HCT116 (cell line): ENCODE measurements at regions not wholly inside any gene's neighbourhood (a gene's known extent, or its start where the extent isn't known, plus 50 kb on each side); places are given as distances from the start of the nearest gene placed in this dataset.

ENCODE experiments used
- EZH2 ChIP-seq: fragments of 200-600 bp; sonication (generic); IDR thresholded peaks from 2 replicates; pipeline ENCODE4 v1.6.1; 2017; ENCODE audit warnings: antibody characterized with exemption, mixed run types
- EZH2phosphoT487 ChIP-seq: fragments of 200-600 bp; IDR thresholded peaks from 2 replicates; pipeline ENCODE4 v1.6.1; 2018; ENCODE audit warnings: antibody characterized with exemption, borderline replicate concordance
- FOSL1 ChIP-seq: IDR thresholded peaks from 2 replicates; pipeline ENCODE4 v1.6.1; 2012; ENCODE audit warnings: low read depth
- JUND ChIP-seq: IDR thresholded peaks from 2 replicates; pipeline ENCODE4 v1.6.1; 2012
- POLR2A ChIP-seq: IDR thresholded peaks from 2 replicates; pipeline ENCODE4 v1.7.0; 2011; ENCODE audit warnings: borderline replicate concordance; ENCODE audit not compliant: insufficient read depth, insufficient read length; ENCODE audit errors: extremely low read depth
- POLR2AphosphoS5 ChIP-seq: IDR thresholded peaks from 2 replicates; pipeline ENCODE4 v1.6.1; 2011; ENCODE audit warnings: mild to moderate bottlenecking, low read depth, low read length, moderate library complexity
- SIN3A ChIP-seq: IDR thresholded peaks from 2 replicates; pipeline ENCODE4 v1.6.1; 2012; ENCODE audit warnings: low read depth
- SP1 ChIP-seq: IDR thresholded peaks from 2 replicates; pipeline ENCODE4 v1.6.1; 2012; ENCODE audit warnings: low read depth
- SRF ChIP-seq: IDR thresholded peaks from 2 replicates; pipeline ENCODE4 v1.6.1; 2012; ENCODE audit warnings: low read depth
- YY1 ChIP-seq: IDR thresholded peaks from 2 replicates; pipeline ENCODE4 v1.6.1; 2011; ENCODE audit warnings: low read length, low read depth, moderate library complexity, mild to moderate bottlenecking; ENCODE audit not compliant: insufficient replicate concordance; ENCODE audit errors: extremely low read depth
- ZFX ChIP-seq: fragments of 450-650 bp; IDR thresholded peaks from 2 replicates; pipeline ENCODE4 v1.6.1; 2017
- ZNF274 ChIP-seq: fragments of 200-500 bp; sonication (Bioruptor generic); IDR thresholded peaks from 2 replicates; pipeline ENCODE4 v1.6.1; 2014; ENCODE audit warnings: mild to moderate bottlenecking, low read depth, low read length, inconsistent platforms
- TF ChIP-seq, protein P1 (sequence below), 3 experiments: fragments of 200-600 bp in 1 of 3; sonication (generic) in 1 of 3; IDR thresholded peaks in 2 of 3; conservative IDR thresholded peaks in 1 of 3; 2 replicates each; pipeline ENCODE4 v1.5.1; 2012 to 2017; ENCODE audit warnings: low read depth in 2 of 3, low read length in 2 of 3, antibody characterized with exemption in 1 of 3, borderline replicate concordance in 1 of 3, control low read depth in 1 of 3, mild to moderate bottlenecking in 1 of 3, mixed read lengths in 1 of 3, mixed run types in 1 of 3, moderate library complexity in 1 of 3; ENCODE audit not compliant: insufficient read depth in 1 of 3
- TF ChIP-seq, protein P2 (sequence below): IDR thresholded peaks from 2 replicates; pipeline ENCODE4 v1.6.1; 2012

DNA sequence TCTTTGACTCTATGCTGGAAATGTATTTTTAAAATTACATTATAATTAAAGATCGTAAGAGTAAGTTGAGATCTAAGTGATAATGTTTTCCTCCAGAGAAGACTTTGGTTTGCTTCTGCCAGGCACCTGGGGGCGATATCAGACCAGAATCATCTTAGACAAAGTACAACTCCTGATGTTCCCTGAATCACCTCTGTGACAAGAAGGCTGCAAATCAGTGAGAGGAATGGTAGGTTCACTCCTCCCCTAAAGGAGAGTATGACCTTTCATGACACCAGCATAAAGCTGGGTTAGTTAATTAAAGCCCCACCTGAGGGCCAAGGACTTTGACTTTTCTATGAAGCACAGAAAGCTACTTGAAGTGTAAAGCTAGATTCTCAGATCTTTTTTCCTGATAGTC lies 114.4 kb upstream of the DTNA start:
- no peak for TF ChIP-seq SRF
- TF ChIP-seq SIN3A: no peak
- no peak for TF ChIP-seq YY1
- TF ChIP-seq ZNF274: no peak
- no peak for TF ChIP-seq POLR2AphosphoS5
- TF ChIP-seq JUND: no peak
- TF ChIP-seq, protein P1, sequence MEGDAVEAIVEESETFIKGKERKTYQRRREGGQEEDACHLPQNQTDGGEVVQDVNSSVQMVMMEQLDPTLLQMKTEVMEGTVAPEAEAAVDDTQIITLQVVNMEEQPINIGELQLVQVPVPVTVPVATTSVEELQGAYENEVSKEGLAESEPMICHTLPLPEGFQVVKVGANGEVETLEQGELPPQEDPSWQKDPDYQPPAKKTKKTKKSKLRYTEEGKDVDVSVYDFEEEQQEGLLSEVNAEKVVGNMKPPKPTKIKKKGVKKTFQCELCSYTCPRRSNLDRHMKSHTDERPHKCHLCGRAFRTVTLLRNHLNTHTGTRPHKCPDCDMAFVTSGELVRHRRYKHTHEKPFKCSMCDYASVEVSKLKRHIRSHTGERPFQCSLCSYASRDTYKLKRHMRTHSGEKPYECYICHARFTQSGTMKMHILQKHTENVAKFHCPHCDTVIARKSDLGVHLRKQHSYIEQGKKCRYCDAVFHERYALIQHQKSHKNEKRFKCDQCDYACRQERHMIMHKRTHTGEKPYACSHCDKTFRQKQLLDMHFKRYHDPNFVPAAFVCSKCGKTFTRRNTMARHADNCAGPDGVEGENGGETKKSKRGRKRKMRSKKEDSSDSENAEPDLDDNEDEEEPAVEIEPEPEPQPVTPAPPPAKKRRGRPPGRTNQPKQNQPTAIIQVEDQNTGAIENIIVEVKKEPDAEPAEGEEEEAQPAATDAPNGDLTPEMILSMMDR (IDR thresholded peaks at IDR 0.05 in 2 of 3, conservative IDR thresholded peaks at IDR 0.05 in 1 of 3; ENCODE audit: borderline replicate concordance in 1 of 3, insufficient read depth in 1 of 3, low read depth in 2 of 3, low read length in 2 of 3): peak; percentile 41 to 42 (median 41); a peak in 4 of 6 replicates
- TF ChIP-seq POLR2A: no peak
- TF ChIP-seq, protein P2, sequence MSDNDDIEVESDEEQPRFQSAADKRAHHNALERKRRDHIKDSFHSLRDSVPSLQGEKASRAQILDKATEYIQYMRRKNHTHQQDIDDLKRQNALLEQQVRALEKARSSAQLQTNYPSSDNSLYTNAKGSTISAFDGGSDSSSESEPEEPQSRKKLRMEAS: no peak
- no peak for TF ChIP-seq SP1
- TF ChIP-seq ZFX: no peak
- no peak for TF ChIP-seq EZH2phosphoT487
- TF ChIP-seq EZH2: no peak
- TF ChIP-seq FOSL1: no peak
